ENCODE measurements at regions not wholly inside any gene's neighbourhood (a gene's known extent, or its start where the extent isn't known, plus 50 kb on each side); places are given as distances from the start of the nearest gene placed in this dataset.

GRCh38 chr13:62563251-62563650 is 1147.6 kb upstream of the PCDH20 start:
- DNase-seq (ENCODE audit: extremely low spot score) = no peak
- Histone ChIP-seq H3K27ac (replicated peaks in 1 of 4) (no peak overlapping the region), H3K9me3 (no peaks in the 10 kb centered on the region), H3K4me1 (no peaks in the 10 kb centered on the region), H3K4me3 (no peak overlapping the region), H3K27me3 (no peaks in the 10 kb centered on the region), H3K36me3 (no peaks in the 10 kb centered on the region)
- intact Hi-C loops (cut with DNase I) = no loop called here
- TF ChIP-seq EP300 (IDR thresholded peaks at IDR 0.05) (no peak), CTCF (IDR thresholded peaks at IDR 0.05) (no peak), POLR2A (IDR thresholded peaks at IDR 0.05; ENCODE audit: low read depth) (no peak)
- WGBS = 35% methylated on average over 1 of the region's 1 CpG

- intact Hi-C loops (cut with DNase I) = no loop called here
- Histone ChIP-seq H3K4me1 (no peaks in the 10 kb centered on the region), H3K27me3 (no peaks in the 10 kb centered on the region), H3K9me3 (no peaks in the 10 kb centered on the region), H3K27ac (replicated peaks in 1 of 4) (no peak overlapping the region), H3K36me3 (no peaks in the 10 kb centered on the region), H3K4me3 (no peak overlapping the region)
- TF ChIP-seq CTCF (IDR thresholded peaks at IDR 0.05) = no peak
- no peak for TF ChIP-seq POLR2A (IDR thresholded peaks at IDR 0.05; ENCODE audit: low read depth)
- no peak for TF ChIP-seq EP300 (IDR thresholded peaks at IDR 0.05)
- no peak for TF ChIP-seq POLR2AphosphoS5 (IDR thresholded peaks at IDR 0.05)
- 93% methylated on average over 1 of the region's 1 CpG for WGBS
- no peak for DNase-seq (ENCODE audit: extremely low spot score)
Measured at GRCh38 chr13:62556978-62557377, 1141.3 kb upstream of the PCDH20 start.

- Histone ChIP-seq H3K27me3 (no peaks in the 10 kb centered on the region), H3K4me3 (no peak overlapping the region), H3K9me3 (no peaks in the 10 kb centered on the region), H3K4me1 (no peaks in the 10 kb centered on the region), H3K36me3 (no peaks in the 10 kb centered on the region), H3K27ac (replicated peaks in 1 of 4) (no peak overlapping the region)
- intact Hi-C loops (cut with DNase I) = no loop called here
- TF ChIP-seq EP300 (IDR thresholded peaks at IDR 0.05) = no peak
- 63% methylated on average over 5 of the region's 5 CpGs for WGBS
- DNase-seq (ENCODE audit: extremely low spot score) = no peak
Measured at GRCh38 chr13:62551588-62551987, 1135.9 kb upstream of the PCDH20 start.

- no peak overlapping the region for H3K4me3 ChIP-seq
- no peak overlapping the region for H3K27ac ChIP-seq (replicated peaks in 1 of 4)
- no peaks in the 10 kb centered on the region for H3K27me3 ChIP-seq
- DNase-seq (ENCODE audit: extremely low spot score) = no peak
- H3K9me3 ChIP-seq = no peaks in the 10 kb centered on the region
- 85% methylated on average over 4 of the region's 4 CpGs for WGBS
- no peaks in the 10 kb centered on the region for H3K36me3 ChIP-seq
- no peak for TF ChIP-seq POLR2A (IDR thresholded peaks at IDR 0.05; ENCODE audit: low read depth)
- TF ChIP-seq CTCF (IDR thresholded peaks at IDR 0.05) = no peak
- no peak for TF ChIP-seq EP300 (IDR thresholded peaks at IDR 0.05)
- no peak for TF ChIP-seq POLR2AphosphoS5 (IDR thresholded peaks at IDR 0.05)
- intact Hi-C loops (cut with DNase I) = no loop called here
- no peaks in the 10 kb centered on the region for H3K4me1 ChIP-seq
Measured at GRCh38 chr13:62544928-62545327, 1129.3 kb upstream of the PCDH20 start.

GRCh38 chr13:62537593-62537992 is 1121.9 kb upstream of the PCDH20 start:
- intact Hi-C loops (cut with DNase I) = no loop called here
- WGBS = 79% methylated on average over 1 of the region's 1 CpG
- Histone ChIP-seq H3K27me3 (no peaks in the 10 kb centered on the region), H3K36me3 (no peaks in the 10 kb centered on the region), H3K9me3 (no peaks in the 10 kb centered on the region), H3K4me3 (no peak overlapping the region), H3K4me1 (no peaks in the 10 kb centered on the region), H3K27ac (replicated peaks in 1 of 4) (no peak overlapping the region)
- DNase-seq (ENCODE audit: extremely low spot score) = no peak
- TF ChIP-seq EP300 (IDR thresholded peaks at IDR 0.05) (no peak), CTCF (IDR thresholded peaks at IDR 0.05) (no peak), POLR2A (IDR thresholded peaks at IDR 0.05; ENCODE audit: low read depth) (no peak), POLR2AphosphoS5 (IDR thresholded peaks at IDR 0.05) (no peak)

Data from esophagus muscularis mucosa (tissue), 4 donors.